ENCODE measurements at regions not wholly inside any gene's neighbourhood (a gene's known extent, or its start where the extent isn't known, plus 50 kb on each side); places are given as distances from the start of the nearest gene placed in this dataset.
"Not testable (repeated sequence)": the region's sequence is repeated elsewhere in the genome, so short reads cannot be mapped to it uniquely, and the experiment has no call there.

- Histone ChIP-seq H3K4me1 (peaks cover 9% of the 10 kb centered on the region), H3K27me3 (no peaks in the 10 kb centered on the region), H3K36me3 (replicated peaks in 1 of 2; ENCODE audit: insufficient read depth in 1 of 2, low read depth in 2 of 2) (no peaks in the 10 kb centered on the region), H3K9me3 (no peaks in the 10 kb centered on the region), H3K27ac (no peak overlapping the region), H3K4me3 (no peak overlapping the region)
- ATAC-seq (no peak), DNase-seq (peak in 1 of 4 donors; percentile 5)
- TF ChIP-seq POLR2A (IDR thresholded peaks at IDR 0.05) (no peak), CTCF (IDR thresholded peaks at IDR 0.05) (no peak)
- intact Hi-C loops (cut with DNase I), result no loop called here
- WGBS, 2 donors, result 70 to 75% methylated on average over 5 of the region's 5 CpGs
Measured at GRCh38 chr6:16043171-16044135, 85.4 kb upstream of the MYLIP start.

GRCh38 chr6:16042751-16043150, 86.1 kb upstream of the MYLIP start:
- WGBS, 2 donors, result 79 to 86% methylated on average over 3 of the region's 3 CpGs

DNA sequence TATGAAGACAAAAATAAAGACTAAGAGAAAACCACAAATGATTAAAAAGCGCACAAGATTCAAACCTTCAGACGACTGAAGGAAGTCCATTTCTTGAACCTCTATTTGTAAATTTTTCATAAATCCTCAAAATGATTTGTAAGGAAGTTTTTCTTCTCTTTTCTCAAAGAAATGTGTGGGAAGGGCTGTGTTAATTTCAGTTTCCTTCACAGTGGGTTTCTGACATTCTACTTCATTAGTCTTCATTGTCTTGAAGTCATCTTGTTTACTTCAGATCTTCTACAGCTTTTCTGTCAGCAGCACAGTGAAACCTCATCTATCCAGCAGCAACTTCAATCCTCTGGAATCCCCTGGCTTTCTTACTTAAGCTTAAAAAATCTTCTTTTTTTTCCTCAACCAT, 87.6 kb upstream of the MYLIP start:
- DNase-seq (no peak), ATAC-seq (no peak)
- peaks cover 9% of the 10 kb centered on the region for H3K4me1 ChIP-seq
- no peak for TF ChIP-seq CTCF (IDR thresholded peaks at IDR 0.05)
- TF ChIP-seq POLR2A (IDR thresholded peaks at IDR 0.05), result no peak
- no peak overlapping the region for H3K4me3 ChIP-seq
- intact Hi-C loops (cut with DNase I), result no loop called here
- no peaks in the 10 kb centered on the region for H3K36me3 ChIP-seq (replicated peaks in 1 of 2; ENCODE audit: insufficient read depth in 1 of 2, low read depth in 2 of 2)
- no peaks in the 10 kb centered on the region for H3K9me3 ChIP-seq
- H3K27me3 ChIP-seq, result no peaks in the 10 kb centered on the region
- WGBS, 2 donors, result 81 to 88% methylated on average over 2 of the region's 2 CpGs
- H3K27ac ChIP-seq, result no peak overlapping the region

More at GRCh38 chr6:16042751-16043150, 86.1 kb upstream of the MYLIP start:
- no peak for TF ChIP-seq POLR2A (IDR thresholded peaks at IDR 0.05)
- no peak for TF ChIP-seq CTCF (IDR thresholded peaks at IDR 0.05)
- no peak for DNase-seq
- intact Hi-C loops (cut with DNase I), result no loop called here
- no peaks in the 10 kb centered on the region for H3K9me3 ChIP-seq
- no peaks in the 10 kb centered on the region for H3K36me3 ChIP-seq (replicated peaks in 1 of 2; ENCODE audit: insufficient read depth in 1 of 2, low read depth in 2 of 2)
- peaks cover 9% of the 10 kb centered on the region for H3K4me1 ChIP-seq
- no peak for ATAC-seq
- no peak overlapping the region for H3K4me3 ChIP-seq
- no peak overlapping the region for H3K27ac ChIP-seq
- no peaks in the 10 kb centered on the region for H3K27me3 ChIP-seq

- peaks cover 9% of the 10 kb centered on the region for H3K4me1 ChIP-seq
- no peak for DNase-seq
- no peak for ATAC-seq
- TF ChIP-seq CTCF (IDR thresholded peaks at IDR 0.05) (no peak), POLR2A (IDR thresholded peaks at IDR 0.05) (no peak)
- no peak overlapping the region for H3K4me3 ChIP-seq
- no peak overlapping the region for H3K27ac ChIP-seq
- 86 to 92% methylated on average over 12 to 15 of the region's 15 CpGs for WGBS, 2 donors
- H3K36me3 ChIP-seq (replicated peaks in 1 of 2; ENCODE audit: insufficient read depth in 1 of 2, low read depth in 2 of 2), result no peaks in the 10 kb centered on the region
- intact Hi-C loops (cut with DNase I), result no loop called here
- no peaks in the 10 kb centered on the region for H3K27me3 ChIP-seq
- no peaks in the 10 kb centered on the region for H3K9me3 ChIP-seq
Measured at GRCh38 chr6:16040628-16040974, 88.3 kb upstream of the MYLIP start.

- H3K27me3 ChIP-seq; ATAC-seq; DNase-seq; H3K4me3 ChIP-seq; H3K36me3 ChIP-seq (replicated peaks in 1 of 2; ENCODE audit: insufficient read depth in 1 of 2, low read depth in 2 of 2); H3K27ac ChIP-seq; H3K4me1 ChIP-seq; H3K9me3 ChIP-seq; intact Hi-C loops (cut with DNase I): not testable (repeated sequence)
- WGBS, 2 donors, result 92 to 97% methylated on average over 5 to 11 of the region's 17 CpGs
Measured at GRCh38 chr6:16039892-16040627, 88.8 kb upstream of the MYLIP start.

Data from body of pancreas (tissue), 4 donors.